ENCODE measurements at regions not wholly inside any gene's neighbourhood (a gene's known extent, or its start where the extent isn't known, plus 50 kb on each side); places are given as distances from the start of the nearest gene placed in this dataset.
"Not testable (repeated sequence)": the region's sequence is repeated elsewhere in the genome, so short reads cannot be mapped to it uniquely, and the experiment has no call there.

DNA sequence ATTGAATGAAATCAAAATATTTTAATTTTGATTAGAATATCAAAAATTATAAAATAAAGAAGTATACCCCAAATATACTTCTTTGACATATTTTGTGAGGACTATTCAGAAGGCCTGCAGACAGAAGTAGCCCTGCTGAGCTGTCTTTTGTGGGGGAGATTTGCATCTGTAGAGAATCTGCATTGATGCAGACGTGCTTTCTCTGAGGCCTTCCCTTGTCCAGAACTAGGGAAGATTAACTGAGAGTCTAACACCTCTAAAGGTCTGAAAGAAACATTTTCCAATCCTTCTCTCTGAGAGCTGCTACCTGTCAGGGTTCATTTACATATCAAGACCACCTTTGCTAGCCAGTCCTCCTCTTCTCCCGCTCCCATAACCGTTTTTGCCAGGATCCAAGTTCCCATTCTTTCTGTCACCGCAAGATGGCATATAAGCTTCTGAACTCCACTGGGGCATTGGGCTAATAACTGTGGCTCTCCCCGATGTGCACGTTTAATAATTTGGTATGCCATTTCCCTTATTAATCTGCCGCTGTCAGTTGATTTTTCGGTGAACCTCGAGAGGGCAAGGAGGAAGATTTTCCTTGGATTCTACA lies 510.4 kb upstream of the CNTNAP5 start:
- TF ChIP-seq, protein P1, sequence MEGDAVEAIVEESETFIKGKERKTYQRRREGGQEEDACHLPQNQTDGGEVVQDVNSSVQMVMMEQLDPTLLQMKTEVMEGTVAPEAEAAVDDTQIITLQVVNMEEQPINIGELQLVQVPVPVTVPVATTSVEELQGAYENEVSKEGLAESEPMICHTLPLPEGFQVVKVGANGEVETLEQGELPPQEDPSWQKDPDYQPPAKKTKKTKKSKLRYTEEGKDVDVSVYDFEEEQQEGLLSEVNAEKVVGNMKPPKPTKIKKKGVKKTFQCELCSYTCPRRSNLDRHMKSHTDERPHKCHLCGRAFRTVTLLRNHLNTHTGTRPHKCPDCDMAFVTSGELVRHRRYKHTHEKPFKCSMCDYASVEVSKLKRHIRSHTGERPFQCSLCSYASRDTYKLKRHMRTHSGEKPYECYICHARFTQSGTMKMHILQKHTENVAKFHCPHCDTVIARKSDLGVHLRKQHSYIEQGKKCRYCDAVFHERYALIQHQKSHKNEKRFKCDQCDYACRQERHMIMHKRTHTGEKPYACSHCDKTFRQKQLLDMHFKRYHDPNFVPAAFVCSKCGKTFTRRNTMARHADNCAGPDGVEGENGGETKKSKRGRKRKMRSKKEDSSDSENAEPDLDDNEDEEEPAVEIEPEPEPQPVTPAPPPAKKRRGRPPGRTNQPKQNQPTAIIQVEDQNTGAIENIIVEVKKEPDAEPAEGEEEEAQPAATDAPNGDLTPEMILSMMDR (IDR thresholded peaks at IDR 0.05): no peak
- no peak for TF ChIP-seq POLR2A (IDR thresholded peaks at IDR 0.05)
- WGBS, 2 donors: 78% methylated on average over 8 to 9 of the region's 9 CpGs
- Histone ChIP-seq H3K27me3 (no peaks in the 10 kb centered on the region), H3K9me3 (no peaks in the 10 kb centered on the region), H3K4me1 (no peaks in the 10 kb centered on the region), H3K36me3 (no peaks in the 10 kb centered on the region), H3K4me3 (no peak overlapping the region), H3K27ac (no peak overlapping the region)
- intact Hi-C loops (cut with DNase I): no loop called here
- DNase-seq: no peak

DNA sequence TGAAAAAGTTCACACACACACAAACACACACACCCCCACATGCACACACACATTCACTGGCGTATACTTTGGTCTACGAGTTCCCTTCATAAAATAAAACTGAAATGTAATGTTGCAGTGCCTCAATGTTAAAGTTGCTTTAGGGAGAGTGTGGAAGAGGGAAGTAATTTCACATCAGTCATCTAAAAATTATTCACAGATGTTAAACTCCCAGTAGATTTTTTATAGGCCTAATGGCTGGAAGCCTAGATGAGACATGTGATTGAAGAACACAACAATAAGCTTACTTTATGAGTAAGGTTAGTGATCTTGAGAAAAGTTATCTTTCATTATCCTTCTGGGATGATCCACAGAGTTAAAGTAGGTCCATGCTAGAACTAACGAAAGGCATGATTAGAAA lies 506.7 kb upstream of the CNTNAP5 start:
- no peak for DNase-seq
- Histone ChIP-seq H3K27me3 (no peaks in the 10 kb centered on the region), H3K36me3 (no peaks in the 10 kb centered on the region), H3K9me3 (no peaks in the 10 kb centered on the region), H3K27ac (no peak overlapping the region), H3K4me1 (no peaks in the 10 kb centered on the region), H3K4me3 (no peak overlapping the region)
- no peak for TF ChIP-seq POLR2A (IDR thresholded peaks at IDR 0.05)
- TF ChIP-seq, protein P1 (IDR thresholded peaks at IDR 0.05): no peak
- intact Hi-C loops (cut with DNase I): no loop called here
- WGBS, 2 donors: 56 to 70% methylated on average over 3 of the region's 3 CpGs

DNA sequence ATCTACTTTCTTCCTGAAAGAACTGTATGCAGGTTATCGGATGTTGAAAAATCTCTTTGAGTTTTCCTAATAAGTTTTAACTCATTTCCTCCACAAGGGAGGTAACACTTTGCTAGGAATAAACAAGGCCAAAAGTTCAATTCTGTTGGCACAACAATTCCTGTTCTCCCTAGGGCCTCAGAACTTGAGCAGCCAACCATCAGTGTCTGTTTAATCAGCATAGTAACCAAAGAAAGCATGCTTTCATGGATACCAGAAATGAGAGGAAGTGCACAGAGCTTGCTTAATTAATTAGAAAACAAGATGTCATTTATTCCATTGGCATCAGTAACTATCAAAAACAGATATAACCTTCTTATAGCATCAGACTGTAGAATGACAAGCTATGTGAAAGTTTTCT lies 503.2 kb upstream of the CNTNAP5 start:
- 22 to 32% methylated on average over 1 of the region's 1 CpG for WGBS, 2 donors
- TF ChIP-seq POLR2A (IDR thresholded peaks at IDR 0.05): no peak
- TF ChIP-seq, protein P1 (IDR thresholded peaks at IDR 0.05): no peak
- no peaks in the 10 kb centered on the region for H3K27me3 ChIP-seq
- no peaks in the 10 kb centered on the region for H3K36me3 ChIP-seq
- H3K27ac ChIP-seq: no peak overlapping the region
- DNase-seq: no peak
- peaks cover 0 to 4% (median 0%) of the 10 kb centered on the region in 3 donors for H3K9me3 ChIP-seq
- no peak overlapping the region for H3K4me3 ChIP-seq
- intact Hi-C loops (cut with DNase I): no loop called here
- H3K4me1 ChIP-seq: no peaks in the 10 kb centered on the region

DNA sequence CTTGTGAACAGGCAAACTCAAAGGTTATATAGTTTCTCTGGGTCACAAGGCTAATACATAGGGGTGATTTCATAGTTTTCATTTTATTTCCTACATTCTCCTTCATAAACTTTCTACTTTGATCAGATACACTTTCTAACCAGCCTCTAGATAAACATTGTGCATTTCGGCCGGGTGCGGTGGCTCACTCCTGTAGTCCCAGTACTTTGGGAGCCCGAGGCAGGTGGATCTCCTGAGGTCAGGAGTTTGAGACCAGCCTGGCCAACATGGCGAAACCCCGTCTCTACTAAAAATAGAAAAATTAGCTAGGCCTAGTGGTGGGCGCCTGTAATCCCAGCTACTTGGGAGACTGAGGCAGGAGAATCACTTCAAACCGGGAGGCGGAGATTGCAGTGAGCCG lies 502.6 kb upstream of the CNTNAP5 start:
- not testable (repeated sequence) for H3K36me3 ChIP-seq
- 72 to 86% methylated on average over 10 of the region's 10 CpGs for WGBS, 2 donors

DNA sequence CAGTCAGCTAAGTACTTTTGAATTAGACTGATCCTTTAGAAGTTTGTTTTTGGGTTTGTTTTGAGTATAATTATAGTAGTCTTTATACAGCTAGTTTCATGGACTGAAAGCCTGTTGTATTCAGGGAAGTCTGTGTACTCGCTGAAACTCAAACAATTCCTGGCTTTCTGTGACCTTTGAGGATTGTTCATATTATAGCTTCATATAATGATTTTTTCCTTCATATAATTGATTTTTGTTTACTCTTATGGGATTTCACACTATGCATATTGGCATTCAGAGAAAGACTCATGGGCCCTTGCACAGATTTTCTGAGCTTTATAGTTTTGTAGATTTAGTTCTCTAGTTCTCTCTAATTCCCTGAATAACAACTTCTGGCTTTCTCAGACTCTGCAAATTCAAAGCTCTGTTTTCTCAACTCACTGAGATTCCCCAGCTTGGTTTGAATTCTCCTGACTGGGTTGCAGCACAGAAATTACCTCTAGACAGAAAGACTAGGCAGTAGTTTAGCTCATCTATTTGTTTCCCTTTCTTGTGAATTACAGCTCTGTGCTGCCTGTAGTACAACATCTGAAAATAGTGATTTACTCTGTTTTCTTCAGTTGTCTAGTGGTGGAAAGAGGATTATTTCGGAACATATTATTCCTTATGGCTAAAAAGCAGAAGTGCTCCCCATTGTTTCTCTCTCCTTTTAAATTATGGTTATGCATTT lies 495.9 kb upstream of the CNTNAP5 start:
- Histone ChIP-seq H3K4me3 (no peak overlapping the region), H3K4me1 (no peaks in the 10 kb centered on the region), H3K36me3 (no peaks in the 10 kb centered on the region), H3K9me3 (peaks cover 0 to 4% (median 0%) of the 10 kb centered on the region in 3 donors), H3K27me3 (no peaks in the 10 kb centered on the region), H3K27ac (no peak overlapping the region)
- TF ChIP-seq POLR2A (IDR thresholded peaks at IDR 0.05): no peak
- TF ChIP-seq, protein P1 (IDR thresholded peaks at IDR 0.05): no peak
- DNase-seq: no peak
- WGBS, 2 donors: 48 to 50% methylated on average over 2 of the region's 2 CpGs
- intact Hi-C loops (cut with DNase I): no loop called here

More for the DNA sequence above, 502.6 kb upstream of the CNTNAP5 start:
- intact Hi-C loops (cut with DNase I); H3K4me3 ChIP-seq; H3K4me1 ChIP-seq; DNase-seq; H3K27ac ChIP-seq; H3K27me3 ChIP-seq; H3K9me3 ChIP-seq: not testable (repeated sequence)

All from esophagus squamous epithelium (tissue), 5 donors.